ENCODE measurements at regions not wholly inside any gene's neighbourhood (a gene's known extent, or its start where the extent isn't known, plus 50 kb on each side); places are given as distances from the start of the nearest gene placed in this dataset.

DNA sequence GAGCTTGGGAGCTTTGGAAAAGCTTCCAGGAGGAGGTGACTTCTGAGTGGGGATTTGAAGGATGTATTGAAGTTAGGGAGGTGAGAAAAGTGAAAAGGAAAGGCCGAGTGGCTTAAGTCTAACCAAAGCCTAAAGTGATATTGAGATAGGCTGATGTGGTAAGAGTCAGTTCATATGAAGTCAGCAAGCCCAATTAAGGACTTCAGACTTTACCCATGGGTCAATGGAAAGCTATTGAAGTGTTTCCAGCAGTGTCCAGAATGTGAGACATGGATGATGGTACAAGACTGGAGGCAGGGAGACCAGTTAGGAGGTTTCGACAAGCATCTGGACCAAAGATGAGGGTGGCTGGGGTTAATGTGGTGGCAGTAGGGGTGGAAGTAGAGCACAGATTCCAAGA, 134.3 kb upstream of the WWC1 start:
- Mint-ChIP-seq H3K27me3 (peaks cover 5% of the 10 kb centered on the region), H3K4me3 (ENCODE audit: low read depth) (no peak overlapping the region), H3K36me3 (ENCODE audit: insufficient read depth) (no peaks in the 10 kb centered on the region), H3K27ac (no peak overlapping the region), H3K9me3 (ENCODE audit: low read depth) (no peaks in the 10 kb centered on the region), H3K4me1 (ENCODE audit: low read depth) (peaks cover 12% of the 10 kb centered on the region)
- no peak for DNase-seq (ENCODE audit: low spot score, unreplicated experiment)
- TF ChIP-seq, protein P1, sequence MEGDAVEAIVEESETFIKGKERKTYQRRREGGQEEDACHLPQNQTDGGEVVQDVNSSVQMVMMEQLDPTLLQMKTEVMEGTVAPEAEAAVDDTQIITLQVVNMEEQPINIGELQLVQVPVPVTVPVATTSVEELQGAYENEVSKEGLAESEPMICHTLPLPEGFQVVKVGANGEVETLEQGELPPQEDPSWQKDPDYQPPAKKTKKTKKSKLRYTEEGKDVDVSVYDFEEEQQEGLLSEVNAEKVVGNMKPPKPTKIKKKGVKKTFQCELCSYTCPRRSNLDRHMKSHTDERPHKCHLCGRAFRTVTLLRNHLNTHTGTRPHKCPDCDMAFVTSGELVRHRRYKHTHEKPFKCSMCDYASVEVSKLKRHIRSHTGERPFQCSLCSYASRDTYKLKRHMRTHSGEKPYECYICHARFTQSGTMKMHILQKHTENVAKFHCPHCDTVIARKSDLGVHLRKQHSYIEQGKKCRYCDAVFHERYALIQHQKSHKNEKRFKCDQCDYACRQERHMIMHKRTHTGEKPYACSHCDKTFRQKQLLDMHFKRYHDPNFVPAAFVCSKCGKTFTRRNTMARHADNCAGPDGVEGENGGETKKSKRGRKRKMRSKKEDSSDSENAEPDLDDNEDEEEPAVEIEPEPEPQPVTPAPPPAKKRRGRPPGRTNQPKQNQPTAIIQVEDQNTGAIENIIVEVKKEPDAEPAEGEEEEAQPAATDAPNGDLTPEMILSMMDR (IDR thresholded peaks at IDR 0.05; ENCODE audit: unreplicated experiment), result no peak

DNA sequence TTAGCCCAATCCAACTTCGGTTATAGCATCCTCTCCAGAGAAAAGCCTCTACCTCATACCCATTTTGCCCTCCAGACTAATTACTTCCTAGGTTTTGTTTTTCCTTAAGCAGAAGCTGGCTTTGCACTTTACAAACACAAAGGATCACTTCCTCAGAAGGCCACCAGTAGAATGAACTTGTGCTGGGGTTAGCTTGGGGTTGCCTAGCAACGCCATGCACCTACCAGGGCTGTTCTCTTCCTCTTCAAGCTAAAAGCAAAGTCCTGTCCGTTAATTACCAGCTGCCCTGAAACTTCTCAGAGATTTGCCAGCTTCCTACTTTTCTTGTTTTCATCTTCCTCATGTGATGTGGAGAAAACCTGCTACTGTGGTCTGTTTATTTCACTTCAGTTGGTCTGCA, 132.0 kb upstream of the WWC1 start:
- TF ChIP-seq, protein P1 (IDR thresholded peaks at IDR 0.05; ENCODE audit: unreplicated experiment), result no peak
- H3K4me3 Mint-ChIP-seq (ENCODE audit: low read depth), result no peak overlapping the region
- no peaks in the 10 kb centered on the region for H3K36me3 Mint-ChIP-seq (ENCODE audit: insufficient read depth)
- no peak overlapping the region for H3K27ac Mint-ChIP-seq
- H3K27me3 Mint-ChIP-seq, result no peaks in the 10 kb centered on the region
- H3K4me1 Mint-ChIP-seq (ENCODE audit: low read depth), result peaks cover 21% of the 10 kb centered on the region
- no peak for DNase-seq (ENCODE audit: low spot score, unreplicated experiment)
- H3K9me3 Mint-ChIP-seq (ENCODE audit: low read depth), result no peaks in the 10 kb centered on the region

DNA sequence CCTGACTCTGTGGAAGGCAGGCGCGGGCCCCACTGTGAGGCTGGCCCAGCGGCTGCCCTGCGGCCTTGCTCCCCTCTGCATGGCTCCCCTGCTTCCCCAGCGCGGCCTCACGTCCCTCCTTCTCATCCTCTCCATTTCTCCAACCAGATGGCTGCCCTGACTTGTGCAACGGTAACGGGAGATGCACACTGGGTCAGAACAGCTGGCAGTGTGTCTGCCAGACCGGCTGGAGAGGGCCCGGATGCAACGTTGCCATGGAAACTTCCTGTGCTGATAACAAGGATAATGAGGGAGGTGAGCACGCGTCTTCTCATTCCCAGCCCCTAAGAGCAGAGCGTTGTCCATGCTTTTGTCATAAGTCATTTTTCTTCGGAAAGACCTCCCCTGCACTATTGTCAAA, 129.0 kb upstream of the WWC1 start:
- no peak for DNase-seq (ENCODE audit: low spot score, unreplicated experiment)
- TF ChIP-seq, protein P1 (IDR thresholded peaks at IDR 0.05; ENCODE audit: unreplicated experiment), result no peak
- Mint-ChIP-seq H3K27ac (peak overlapping the region; percentile 55), H3K4me1 (ENCODE audit: low read depth) (peaks cover 30% of the 10 kb centered on the region), H3K36me3 (ENCODE audit: insufficient read depth) (no peaks in the 10 kb centered on the region), H3K4me3 (ENCODE audit: low read depth) (no peak overlapping the region), H3K27me3 (no peaks in the 10 kb centered on the region), H3K9me3 (ENCODE audit: low read depth) (no peaks in the 10 kb centered on the region)

DNA sequence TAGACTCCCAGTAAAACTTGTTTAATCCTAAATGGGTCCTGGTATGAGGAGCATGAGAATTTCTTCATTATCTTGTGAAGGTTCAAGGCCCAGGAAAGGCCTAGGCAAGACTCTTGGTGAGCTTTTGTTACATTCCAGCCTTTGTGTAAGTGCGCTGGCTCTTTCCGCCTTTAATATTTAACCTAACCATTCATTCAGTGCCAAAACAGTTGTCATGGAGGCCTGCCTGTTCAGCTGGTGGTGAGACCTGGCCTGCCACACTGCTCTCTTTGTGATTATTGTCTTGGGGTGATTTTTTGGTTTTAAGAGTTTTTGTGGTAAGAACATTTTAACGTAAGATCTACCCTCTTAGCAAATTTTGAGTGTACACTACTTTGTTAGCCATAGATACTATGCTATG, 127.5 kb upstream of the WWC1 start:
- H3K27ac Mint-ChIP-seq, result peak overlapping the region; percentile 81

DNA sequence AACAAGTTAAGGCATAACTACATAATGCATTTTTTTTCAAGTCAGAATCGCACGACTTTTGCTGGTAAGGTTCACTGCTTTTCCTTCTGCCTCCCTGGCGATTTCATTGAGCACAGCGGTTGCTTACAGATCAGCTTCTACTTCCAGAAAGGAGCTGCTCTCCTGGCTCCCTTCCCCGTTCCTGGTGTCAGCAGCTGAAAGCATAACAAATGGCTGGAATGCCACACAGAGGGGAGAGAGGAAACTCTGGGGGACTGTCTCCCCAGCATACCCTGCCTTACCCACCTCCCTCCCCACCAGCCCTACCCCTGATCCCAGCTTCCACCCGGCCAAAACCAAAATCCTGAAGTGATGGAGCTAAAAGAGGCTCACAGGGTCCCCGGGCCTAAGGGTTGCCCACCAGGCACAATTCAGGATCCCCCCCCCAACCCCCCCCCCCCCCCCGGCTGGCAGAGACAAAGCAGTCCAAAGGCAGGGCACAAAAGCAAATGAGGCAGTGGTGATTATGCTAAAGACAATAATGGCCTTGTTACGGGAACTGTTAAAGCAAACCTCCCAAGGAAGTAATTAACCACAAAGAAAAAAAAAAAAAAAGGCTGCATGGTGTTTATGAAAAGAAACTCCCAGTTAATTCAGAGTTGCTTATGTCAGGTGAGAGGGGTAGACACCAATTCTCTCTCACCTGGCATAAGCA, 126.1 kb upstream of the WWC1 start:
- no peak for DNase-seq (ENCODE audit: low spot score, unreplicated experiment)
- Mint-ChIP-seq H3K4me1 (ENCODE audit: low read depth) (peaks cover 20% of the 10 kb centered on the region), H3K36me3 (ENCODE audit: insufficient read depth) (no peaks in the 10 kb centered on the region), H3K4me3 (ENCODE audit: low read depth) (no peak overlapping the region), H3K27me3 (peaks cover 5% of the 10 kb centered on the region), H3K9me3 (ENCODE audit: low read depth) (no peaks in the 10 kb centered on the region), H3K27ac (no peak overlapping the region)
- TF ChIP-seq, protein P1 (IDR thresholded peaks at IDR 0.05; ENCODE audit: unreplicated experiment), result no peak

More for the DNA sequence above, 127.5 kb upstream of the WWC1 start:
- Mint-ChIP-seq H3K9me3 (ENCODE audit: low read depth) (no peaks in the 10 kb centered on the region), H3K36me3 (ENCODE audit: insufficient read depth) (no peaks in the 10 kb centered on the region), H3K27me3 (no peaks in the 10 kb centered on the region), H3K4me3 (ENCODE audit: low read depth) (no peak overlapping the region), H3K4me1 (ENCODE audit: low read depth) (peaks cover 30% of the 10 kb centered on the region)
- TF ChIP-seq, protein P1 (IDR thresholded peaks at IDR 0.05; ENCODE audit: unreplicated experiment), result no peak
- DNase-seq (ENCODE audit: low spot score, unreplicated experiment), result no peak
